ENCODE measurements at regions not wholly inside any gene's neighbourhood (a gene's known extent, or its start where the extent isn't known, plus 50 kb on each side); places are given as distances from the start of the nearest gene placed in this dataset.

DNA sequence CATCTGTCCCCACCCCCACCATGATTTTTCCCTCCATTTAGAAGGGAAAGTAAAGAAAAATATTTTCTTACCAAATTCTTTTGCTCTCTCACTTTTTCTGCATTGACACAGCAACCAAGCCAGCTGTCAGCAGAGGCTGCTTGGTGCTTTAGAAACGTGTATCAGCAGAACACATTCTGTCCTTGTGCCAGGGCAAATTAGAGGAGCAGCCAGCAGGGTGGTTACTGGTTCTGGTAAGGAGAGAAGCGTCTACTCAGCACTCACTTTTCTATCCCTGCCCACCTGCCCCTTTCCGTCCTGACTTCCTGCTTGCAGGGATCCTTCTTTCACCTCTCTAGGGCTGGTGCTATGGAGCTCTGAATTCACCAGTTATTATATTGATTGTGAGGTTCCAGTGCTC is 327.5 kb upstream of the PDE3A start:
- TF ChIP-seq, protein P1, sequence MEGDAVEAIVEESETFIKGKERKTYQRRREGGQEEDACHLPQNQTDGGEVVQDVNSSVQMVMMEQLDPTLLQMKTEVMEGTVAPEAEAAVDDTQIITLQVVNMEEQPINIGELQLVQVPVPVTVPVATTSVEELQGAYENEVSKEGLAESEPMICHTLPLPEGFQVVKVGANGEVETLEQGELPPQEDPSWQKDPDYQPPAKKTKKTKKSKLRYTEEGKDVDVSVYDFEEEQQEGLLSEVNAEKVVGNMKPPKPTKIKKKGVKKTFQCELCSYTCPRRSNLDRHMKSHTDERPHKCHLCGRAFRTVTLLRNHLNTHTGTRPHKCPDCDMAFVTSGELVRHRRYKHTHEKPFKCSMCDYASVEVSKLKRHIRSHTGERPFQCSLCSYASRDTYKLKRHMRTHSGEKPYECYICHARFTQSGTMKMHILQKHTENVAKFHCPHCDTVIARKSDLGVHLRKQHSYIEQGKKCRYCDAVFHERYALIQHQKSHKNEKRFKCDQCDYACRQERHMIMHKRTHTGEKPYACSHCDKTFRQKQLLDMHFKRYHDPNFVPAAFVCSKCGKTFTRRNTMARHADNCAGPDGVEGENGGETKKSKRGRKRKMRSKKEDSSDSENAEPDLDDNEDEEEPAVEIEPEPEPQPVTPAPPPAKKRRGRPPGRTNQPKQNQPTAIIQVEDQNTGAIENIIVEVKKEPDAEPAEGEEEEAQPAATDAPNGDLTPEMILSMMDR (IDR thresholded peaks at IDR 0.05), result no peak
- TF ChIP-seq CBFB (CRISPR knock-in tag; IDR thresholded peaks at IDR 0.05; ENCODE audit: low read depth), result no peak
- TF ChIP-seq ZNF138 (CRISPR knock-in tag; conservative IDR thresholded peaks at IDR 0.05), result no peak
- no peak for DNase-seq (ENCODE audit: low spot score)
- ChIA-PET POLR2A (no interaction called here), CTCF (no interaction called here)
- Mint-ChIP-seq H3K4me1 (peaks cover 8% of the 10 kb centered on the region), H3K27me3 (ENCODE audit: low read depth) (no peaks in the 10 kb centered on the region), H3K4me3 (no peak overlapping the region), H3K9me3 (peaks cover 4% of the 10 kb centered on the region; the same call in 1 of the 2 replicates), H3K36me3 (no peaks in the 10 kb centered on the region), H3K27ac (no peak overlapping the region)
- peak; percentile 85 for ATAC-seq

DNA sequence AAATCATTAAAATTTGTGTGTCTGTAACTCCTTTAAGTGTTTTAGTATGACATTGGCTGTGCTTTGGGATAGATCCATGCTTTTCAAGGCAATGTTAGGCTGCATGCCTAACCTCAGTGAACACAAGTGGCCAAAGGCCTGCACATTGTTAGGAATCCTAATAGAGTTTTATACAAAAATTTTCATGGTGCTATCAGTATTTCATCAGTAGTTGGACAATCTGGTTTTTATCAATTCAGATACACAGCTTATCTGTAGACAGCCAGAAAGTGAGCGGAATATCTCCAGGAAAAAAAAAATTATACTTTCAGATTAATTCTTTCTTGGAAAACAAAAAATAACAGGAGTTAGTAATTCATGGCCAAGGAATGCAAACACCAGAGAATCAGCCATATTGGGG is 324.0 kb upstream of the PDE3A start:
- ATAC-seq (no peak), DNase-seq (ENCODE audit: low spot score) (no peak)
- ChIA-PET CTCF (no interaction called here), POLR2A (no interaction called here)
- no peak overlapping the region for H3K4me3 Mint-ChIP-seq
- H3K36me3 Mint-ChIP-seq, result no peaks in the 10 kb centered on the region
- no peak overlapping the region for H3K27ac Mint-ChIP-seq
- peaks cover 8% of the 10 kb centered on the region for H3K9me3 Mint-ChIP-seq
- H3K27me3 Mint-ChIP-seq (ENCODE audit: low read depth), result no peaks in the 10 kb centered on the region
- H3K4me1 Mint-ChIP-seq, result peaks cover 8% of the 10 kb centered on the region
- no peak for TF ChIP-seq GRHL2 (CRISPR knock-in tag; IDR thresholded peaks at IDR 0.05; ENCODE audit: insufficient replicate concordance, severe bottlenecking)
- TF ChIP-seq FOXP4 (CRISPR knock-in tag; IDR thresholded peaks at IDR 0.05), result no peak

DNA sequence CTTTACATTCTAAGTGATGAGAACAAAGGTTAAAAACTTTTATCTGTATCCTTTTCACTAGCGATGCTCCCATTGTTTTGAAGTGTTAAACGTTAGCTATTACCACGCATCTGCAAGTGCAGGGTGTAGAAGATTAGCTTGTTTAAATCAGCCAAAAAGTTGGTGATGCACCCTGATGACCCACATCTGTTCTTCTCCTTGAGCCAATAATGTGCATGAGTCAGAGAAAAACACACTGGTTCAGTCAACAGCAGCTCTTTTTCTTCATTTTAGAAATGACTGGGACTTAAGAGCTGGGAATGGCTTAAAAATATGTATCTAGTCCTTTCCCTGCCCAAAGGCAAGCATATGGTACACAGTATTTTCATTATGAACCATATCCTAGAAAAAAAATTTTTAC is 323.5 kb upstream of the PDE3A start:
- ChIA-PET POLR2A (no interaction called here), CTCF (no interaction called here)
- peaks cover 8% of the 10 kb centered on the region for H3K9me3 Mint-ChIP-seq
- H3K27ac Mint-ChIP-seq, result no peak overlapping the region
- ATAC-seq (no peak), DNase-seq (ENCODE audit: low spot score) (no peak)
- H3K4me3 Mint-ChIP-seq, result no peak overlapping the region
- H3K4me1 Mint-ChIP-seq, result peaks cover 8% of the 10 kb centered on the region
- no peaks in the 10 kb centered on the region for H3K36me3 Mint-ChIP-seq
- H3K27me3 Mint-ChIP-seq (ENCODE audit: low read depth), result no peaks in the 10 kb centered on the region
- TF ChIP-seq SP1 (CRISPR knock-in tag; conservative IDR thresholded peaks at IDR 0.05), result no peak
- TF ChIP-seq, protein P2, sequence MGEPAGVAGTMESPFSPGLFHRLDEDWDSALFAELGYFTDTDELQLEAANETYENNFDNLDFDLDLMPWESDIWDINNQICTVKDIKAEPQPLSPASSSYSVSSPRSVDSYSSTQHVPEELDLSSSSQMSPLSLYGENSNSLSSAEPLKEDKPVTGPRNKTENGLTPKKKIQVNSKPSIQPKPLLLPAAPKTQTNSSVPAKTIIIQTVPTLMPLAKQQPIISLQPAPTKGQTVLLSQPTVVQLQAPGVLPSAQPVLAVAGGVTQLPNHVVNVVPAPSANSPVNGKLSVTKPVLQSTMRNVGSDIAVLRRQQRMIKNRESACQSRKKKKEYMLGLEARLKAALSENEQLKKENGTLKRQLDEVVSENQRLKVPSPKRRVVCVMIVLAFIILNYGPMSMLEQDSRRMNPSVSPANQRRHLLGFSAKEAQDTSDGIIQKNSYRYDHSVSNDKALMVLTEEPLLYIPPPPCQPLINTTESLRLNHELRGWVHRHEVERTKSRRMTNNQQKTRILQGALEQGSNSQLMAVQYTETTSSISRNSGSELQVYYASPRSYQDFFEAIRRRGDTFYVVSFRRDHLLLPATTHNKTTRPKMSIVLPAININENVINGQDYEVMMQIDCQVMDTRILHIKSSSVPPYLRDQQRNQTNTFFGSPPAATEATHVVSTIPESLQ (CRISPR knock-in tag; IDR thresholded peaks at IDR 0.05), result no peak
- no peak for TF ChIP-seq CBFB (CRISPR knock-in tag; IDR thresholded peaks at IDR 0.05; ENCODE audit: low read depth)

GRCh38 chr12:20047901-20048300 is 320.4 kb upstream of the PDE3A start:
- H3K4me3 Mint-ChIP-seq, result no peak overlapping the region
- no peaks in the 10 kb centered on the region for H3K27me3 Mint-ChIP-seq (ENCODE audit: low read depth)
- ChIA-PET CTCF (no interaction called here), POLR2A (interaction anchor here (0.6 kb wide), 1 partner anchor 12 kb away, joined by 3 read pairs; no protein-coding TSS in a partner anchor)
- peaks cover 8% of the 10 kb centered on the region for H3K9me3 Mint-ChIP-seq
- no peaks in the 10 kb centered on the region for H3K36me3 Mint-ChIP-seq
- H3K27ac Mint-ChIP-seq, result no peak overlapping the region
- no peaks in the 10 kb centered on the region for H3K4me1 Mint-ChIP-seq
- DNase-seq (ENCODE audit: low spot score) (no peak), ATAC-seq (no peak)
- TF ChIP-seq CBFB (CRISPR knock-in tag; IDR thresholded peaks at IDR 0.05; ENCODE audit: low read depth), result no peak
- no peak for TF ChIP-seq FOXP4 (CRISPR knock-in tag; IDR thresholded peaks at IDR 0.05)
- no peak for TF ChIP-seq FOXJ3 (CRISPR knock-in tag; IDR thresholded peaks at IDR 0.05; ENCODE audit: borderline replicate concordance)
- TF ChIP-seq ZNF263 (CRISPR knock-in tag; IDR thresholded peaks at IDR 0.05; ENCODE audit: low read depth), result no peak
- no peak for TF ChIP-seq TEAD1 (CRISPR knock-in tag; IDR thresholded peaks at IDR 0.05)
- TF ChIP-seq ZNF532 (CRISPR knock-in tag; IDR thresholded peaks at IDR 0.05; ENCODE audit: borderline replicate concordance), result no peak
- TF ChIP-seq GTF2I (CRISPR knock-in tag; conservative IDR thresholded peaks at IDR 0.05), result no peak
- no peak for TF ChIP-seq NFATC4 (CRISPR knock-in tag; IDR thresholded peaks at IDR 0.05)
